OCI-M2 (cell line): ENCODE measurements at regions not wholly inside any gene's neighbourhood (a gene's known extent, or its start where the extent isn't known, plus 50 kb on each side); places are given as distances from the start of the nearest gene placed in this dataset.
"Not testable (repeated sequence)": the region's sequence is repeated elsewhere in the genome, so short reads cannot be mapped to it uniquely, and the experiment has no call there.

ENCODE experiments used
- DNase-seq: peaks from one replicate; lab custom pipeline; 2025; ENCODE audit not compliant: unreplicated experiment; lab: John Stamatoyannopoulos, UW

- DNase-seq = no peak
These were observed 180.5 kb downstream of the ZFP64 start for GRCh38 chr20:52011093-52011492.

DNA sequence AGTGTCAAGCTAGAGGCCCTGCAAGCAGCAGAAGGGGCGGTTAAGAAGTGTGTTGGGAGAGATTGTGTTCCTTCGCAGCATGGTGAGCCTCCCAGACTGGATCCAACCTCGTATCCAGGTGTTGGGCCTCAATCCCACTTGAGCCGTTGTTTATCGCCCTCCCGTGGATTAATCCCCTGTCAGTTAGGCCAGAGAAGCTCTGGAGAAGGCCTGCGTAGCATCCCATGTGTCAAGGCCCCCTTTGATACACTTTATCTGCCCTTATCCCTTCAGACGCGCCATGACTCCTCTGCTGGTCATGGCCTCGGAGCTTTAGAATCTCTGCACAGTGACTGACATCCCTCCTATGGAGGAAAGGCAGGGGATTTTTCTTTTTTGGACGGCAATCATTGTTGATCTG is 181.0 kb downstream of the ZFP64 start:
- no peak for DNase-seq

DNA sequence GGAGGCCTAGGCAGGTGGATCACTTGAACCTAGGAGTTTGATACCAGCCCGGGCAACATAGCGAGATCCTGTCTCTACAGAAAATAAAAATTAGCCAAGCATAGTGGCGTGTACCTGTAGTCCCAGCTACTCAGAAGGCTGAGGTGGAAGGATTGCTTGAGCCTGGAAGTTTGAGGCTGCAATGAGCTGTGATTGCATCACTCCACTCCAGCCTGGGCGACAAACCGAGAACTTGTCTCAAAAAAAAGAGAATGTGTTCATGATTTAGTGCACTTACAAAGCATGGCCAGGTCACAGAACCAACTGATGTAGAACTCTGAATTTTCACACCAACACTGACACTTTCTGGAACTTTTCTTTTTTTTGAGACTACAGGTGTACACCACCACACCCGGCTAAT is 182.7 kb downstream of the ZFP64 start:
- no peak for DNase-seq

- DNase-seq = no peak
These were observed 186.9 kb downstream of the ZFP64 start for GRCh38 chr20:52004715-52005114.

DNA sequence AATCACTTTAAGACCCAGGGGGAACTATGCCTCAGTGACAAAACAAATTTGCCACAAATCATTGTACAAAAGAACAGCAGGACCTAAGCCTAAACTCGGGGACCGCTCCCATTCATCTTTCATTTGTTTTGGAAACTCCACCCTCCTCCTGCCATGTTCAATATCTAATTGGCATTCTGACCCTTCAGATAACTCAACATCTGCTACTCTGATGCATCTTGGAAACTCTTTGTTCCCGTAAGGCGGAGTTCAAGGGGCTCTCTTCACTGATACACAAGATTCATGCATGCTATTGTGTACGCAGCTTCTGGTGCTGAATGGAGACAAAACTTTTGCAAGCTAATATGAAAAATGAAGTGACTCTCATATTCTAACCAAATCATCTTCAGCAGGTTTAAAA is 187.6 kb downstream of the ZFP64 start:
- no peak for DNase-seq

GRCh38 chr20:52003415-52003814 is 188.2 kb downstream of the ZFP64 start:
- DNase-seq = no peak

GRCh38 chr20:52001999-52002666 is 189.4 kb downstream of the ZFP64 start:
- DNase-seq = no peak

GRCh38 chr20:51997281-51997936 is 194.2 kb downstream of the ZFP64 start:
- not testable (repeated sequence) for DNase-seq

DNA sequence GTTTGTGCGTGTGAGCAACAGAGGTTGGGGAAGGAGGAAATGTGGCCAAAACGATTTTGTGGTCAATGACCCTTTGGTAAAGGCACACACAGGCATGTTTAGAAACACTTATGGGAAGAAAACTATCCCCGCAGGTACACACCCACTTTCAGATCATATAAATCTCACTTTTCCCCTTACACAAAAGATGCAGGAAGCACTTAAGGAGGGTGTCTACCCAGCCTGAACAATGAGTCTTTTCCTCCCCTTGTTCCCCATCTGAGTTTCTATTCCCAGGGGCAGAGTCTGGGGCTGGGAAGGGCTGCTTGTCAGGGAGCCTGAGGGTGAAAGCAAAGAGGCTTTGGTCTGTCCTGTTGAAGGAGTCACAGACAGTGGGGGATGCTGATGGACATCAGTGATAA is 193.2 kb upstream of the SALL4 start:
- no peak for DNase-seq

GRCh38 chr20:51994751-51995417 is 192.6 kb upstream of the SALL4 start:
- DNase-seq = no peak

DNA sequence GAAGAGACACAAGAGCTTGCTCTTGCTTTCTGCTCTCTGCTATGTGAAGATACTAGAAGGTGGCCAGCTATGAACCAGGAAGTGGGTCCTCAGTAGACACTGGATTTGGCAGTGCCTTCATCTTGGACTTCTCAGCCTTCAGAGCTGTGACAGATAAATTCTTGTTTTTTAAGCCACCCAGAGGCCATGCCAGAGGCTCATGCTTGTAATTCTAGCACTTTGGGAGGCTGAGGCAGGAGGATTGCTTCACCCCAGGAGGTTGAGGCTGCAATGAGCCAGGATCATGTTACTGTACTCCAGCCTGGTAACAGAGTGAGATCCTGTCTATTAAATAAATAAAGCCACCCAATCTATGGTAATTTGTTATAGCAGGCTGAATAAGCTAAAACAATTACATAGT is 185.5 kb upstream of the SALL4 start:
- no peak for DNase-seq

GRCh38 chr20:51985013-51985415 is 182.7 kb upstream of the SALL4 start:
- DNase-seq = no peak

- no peak for DNase-seq
These were observed 178.0 kb upstream of the SALL4 start for GRCh38 chr20:51980277-51980676.

DNA sequence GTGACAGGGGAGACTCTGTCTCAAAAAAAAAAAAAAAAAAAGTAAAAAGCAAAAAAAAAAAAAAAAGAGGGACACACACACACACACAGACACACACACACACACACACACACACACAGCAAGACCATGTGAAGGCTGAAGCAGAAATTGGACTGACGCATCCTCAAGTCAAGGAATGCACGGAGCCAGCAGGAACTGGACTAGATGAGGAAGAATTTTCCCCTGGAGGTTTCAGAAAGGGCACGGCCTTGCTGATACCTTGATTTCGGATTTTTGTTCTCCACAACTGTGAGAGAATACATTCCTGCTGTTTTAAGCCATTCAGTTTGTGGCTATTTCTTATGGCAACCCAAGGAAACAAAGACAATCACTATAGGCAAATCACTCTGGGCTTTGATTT is 176.9 kb upstream of the SALL4 start:
- DNase-seq = no peak

GRCh38 chr20:51978070-51978501 is 175.8 kb upstream of the SALL4 start:
- no peak for DNase-seq

GRCh38 chr20:51972056-51972455 is 169.7 kb upstream of the SALL4 start:
- DNase-seq = no peak

DNA sequence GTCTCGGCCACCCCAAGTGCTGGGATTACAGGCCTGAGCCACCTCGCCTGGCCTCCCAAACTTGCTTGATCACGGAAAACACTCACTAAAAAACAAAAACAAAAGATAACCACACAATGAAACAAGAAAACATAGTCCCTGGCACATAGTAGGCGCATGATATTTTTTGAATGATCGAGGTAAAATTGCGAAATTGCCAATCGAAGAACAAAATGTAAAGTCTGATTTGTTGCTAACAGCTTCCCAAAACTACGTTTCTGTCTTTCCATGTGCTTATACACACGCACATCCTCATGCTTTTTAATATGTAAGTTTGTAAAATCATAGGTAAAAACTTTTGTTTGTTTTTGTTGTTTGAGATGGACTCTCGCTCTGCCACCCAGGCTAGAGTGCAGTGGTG is 168.5 kb upstream of the SALL4 start:
- DNase-seq = no peak

GRCh38 chr20:51969191-51969590 is 166.9 kb upstream of the SALL4 start:
- DNase-seq = no peak

- DNase-seq = no peak
These were observed 165.8 kb upstream of the SALL4 start for GRCh38 chr20:51968151-51968550.

DNA sequence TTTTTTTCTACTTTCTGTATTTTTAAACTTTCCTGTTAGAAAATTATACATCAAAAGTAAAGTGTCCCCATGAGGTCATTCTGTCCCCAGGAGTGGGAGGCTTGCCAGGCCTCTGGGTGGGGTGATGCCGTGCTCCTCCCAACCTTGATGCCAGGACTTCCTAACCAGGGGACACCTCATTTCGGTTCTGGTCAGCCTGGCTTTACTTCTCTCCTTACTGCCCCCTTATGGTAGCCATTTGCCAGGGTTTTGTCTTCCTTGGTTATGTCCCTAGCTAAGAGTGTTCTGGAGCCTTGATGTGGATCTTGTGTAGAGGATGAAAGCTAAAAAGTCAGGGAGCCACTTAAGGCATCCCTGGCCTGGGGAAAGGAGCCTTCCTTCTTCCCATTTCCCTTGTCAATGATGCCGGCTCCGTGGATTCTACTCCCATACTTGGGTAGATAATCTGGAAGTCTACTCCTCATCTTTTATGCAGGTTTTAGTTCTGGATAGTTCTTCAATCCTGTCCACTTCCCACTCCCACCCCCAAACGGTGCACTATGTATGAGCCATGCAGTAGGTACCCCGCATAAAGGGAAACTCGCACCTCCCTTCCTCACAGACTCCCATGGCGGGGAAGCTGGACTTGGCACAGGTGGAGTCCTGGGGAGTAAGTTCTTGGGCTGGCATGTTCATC is 164.1 kb upstream of the SALL4 start:
- DNase-seq = no peak

GRCh38 chr20:51961964-51962761 is 159.8 kb upstream of the SALL4 start:
- DNase-seq = no peak
